ENCODE measurements at regions not wholly inside any gene's neighbourhood (a gene's known extent, or its start where the extent isn't known, plus 50 kb on each side); places are given as distances from the start of the nearest gene placed in this dataset.

DNA sequence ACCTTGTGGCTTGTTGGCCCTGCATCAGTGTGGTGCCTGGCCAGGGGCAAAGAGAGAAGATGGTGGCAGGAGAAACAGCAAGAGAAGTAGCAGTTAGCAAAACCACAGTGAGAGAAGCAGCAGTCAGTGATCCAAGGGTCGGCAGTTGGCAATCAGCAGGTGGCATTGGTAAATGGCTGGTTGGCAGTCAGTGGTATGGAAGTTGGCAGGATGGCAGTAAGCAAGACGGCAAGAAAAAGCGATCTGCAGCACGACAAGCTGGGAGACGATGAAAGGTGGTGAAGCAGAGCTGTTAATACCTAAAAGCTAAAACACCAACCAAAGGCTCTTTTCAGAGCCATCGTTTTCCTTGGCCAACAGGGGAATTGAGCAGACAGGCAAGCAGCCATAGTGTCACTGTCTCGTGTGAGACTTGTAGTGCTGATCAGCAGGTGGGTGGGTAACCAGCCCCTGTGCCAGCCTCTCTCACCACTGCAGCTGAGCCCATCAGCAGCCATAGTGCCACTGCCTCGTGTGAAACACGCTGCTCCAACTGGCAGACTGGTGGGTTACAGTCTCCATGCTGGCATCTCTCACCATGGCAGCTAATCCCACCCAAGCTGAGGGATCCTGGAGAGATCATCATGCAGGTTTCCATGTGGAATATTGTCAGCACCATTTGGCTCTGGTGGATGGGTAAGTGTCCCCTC is 2078.4 kb downstream of the PCDH7 start:
- DNase-seq (ENCODE audit: low read depth, low spot score), result no peak

GRCh38 chr4:32824336-32824735 is 2104.2 kb downstream of the PCDH7 start:
- DNase-seq (ENCODE audit: low read depth, low spot score), result no peak

DNA sequence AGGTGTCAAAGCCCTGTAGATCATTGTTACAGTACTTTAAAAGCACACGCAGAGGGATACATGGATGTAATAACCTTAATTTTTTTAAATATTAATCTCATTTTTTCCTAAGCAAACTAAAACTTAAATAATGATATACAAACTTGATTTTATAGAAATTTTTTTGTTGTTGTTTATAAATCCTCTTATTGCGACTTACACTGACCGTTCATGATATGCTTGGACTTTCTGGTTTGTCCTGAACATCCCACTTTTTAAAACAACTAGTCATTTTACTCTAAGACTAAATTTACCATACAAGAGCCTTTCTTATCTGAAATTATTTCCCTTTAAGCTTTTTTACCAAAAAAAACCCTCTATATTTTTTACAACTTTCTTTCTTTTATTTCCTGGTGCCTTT is 2106.0 kb downstream of the PCDH7 start:
- DNase-seq (ENCODE audit: low read depth, low spot score), result no peak

GRCh38 chr4:32830160-32830559 is 2110.0 kb downstream of the PCDH7 start:
- DNase-seq (ENCODE audit: low read depth, low spot score), result no peak

GRCh38 chr4:32831104-32831503 is 2110.9 kb downstream of the PCDH7 start:
- DNase-seq (ENCODE audit: low read depth, low spot score), result no peak

GRCh38 chr4:32840461-32841189 is 2120.5 kb downstream of the PCDH7 start:
- DNase-seq (ENCODE audit: low read depth, low spot score), result no peak

DNA sequence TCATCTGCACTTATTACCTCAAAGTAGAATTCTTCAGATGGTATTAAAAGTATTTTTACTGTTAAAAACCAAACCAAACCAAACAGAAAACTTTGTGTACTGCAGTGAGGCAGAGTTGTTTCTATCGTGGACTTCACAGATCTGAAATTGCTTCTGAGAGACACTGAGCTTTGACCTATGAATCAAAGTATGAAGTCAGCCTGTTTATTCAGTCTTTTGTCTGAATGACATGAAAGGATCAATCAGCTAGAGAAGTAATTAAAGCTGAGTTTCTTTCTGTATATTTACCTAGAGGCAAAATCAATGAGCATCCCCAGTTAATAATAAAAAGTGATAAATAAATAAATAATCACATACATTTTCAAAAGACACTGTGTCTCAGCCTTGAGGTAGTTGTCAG is 2121.0 kb downstream of the PCDH7 start:
- DNase-seq (ENCODE audit: low read depth, low spot score), result no peak

DNA sequence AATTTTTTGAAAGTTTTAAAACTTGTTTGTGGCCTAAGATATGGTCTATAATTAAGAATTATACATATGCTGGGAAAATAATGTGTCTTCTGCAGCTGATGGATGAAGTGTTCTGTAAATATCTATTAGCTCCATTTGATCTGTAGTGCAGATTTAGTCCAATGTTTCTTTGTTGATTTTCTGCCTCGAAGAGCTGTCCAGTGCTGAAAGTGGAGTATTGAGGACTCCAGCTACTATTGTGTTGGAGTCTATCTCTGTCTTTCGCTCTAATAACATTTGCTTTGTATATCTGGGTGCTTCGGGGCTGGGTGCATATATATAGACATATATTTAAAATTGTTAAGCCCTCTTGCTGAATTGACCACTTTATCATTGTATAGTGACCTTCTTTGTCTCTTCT is 2127.3 kb downstream of the PCDH7 start:
- DNase-seq (ENCODE audit: low read depth, low spot score), result no peak

- no peak for DNase-seq (ENCODE audit: low read depth, low spot score)
These were observed 2135.5 kb downstream of the PCDH7 start for GRCh38 chr4:32855622-32856021.

DNA sequence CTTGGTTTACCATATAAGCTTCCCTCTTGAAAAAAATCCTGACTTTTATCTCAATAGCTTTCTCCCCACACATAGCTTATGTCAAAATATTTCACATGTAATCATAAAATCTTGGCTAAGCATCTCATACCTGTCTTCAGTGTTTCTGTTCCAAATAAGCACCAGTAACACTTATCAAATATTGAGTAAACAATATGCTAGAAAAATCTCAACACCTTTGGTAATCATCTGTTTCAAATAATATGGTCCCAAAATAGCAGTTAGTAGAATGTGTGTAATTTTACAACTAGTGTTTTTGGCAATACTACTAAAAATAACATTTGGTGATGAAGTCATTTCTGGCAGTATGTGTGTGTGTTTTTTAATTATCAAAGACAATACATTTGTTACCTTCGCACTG is 2138.2 kb downstream of the PCDH7 start:
- DNase-seq (ENCODE audit: low read depth, low spot score), result no peak

- no peak for DNase-seq (ENCODE audit: low read depth, low spot score)
These were observed 2138.8 kb downstream of the PCDH7 start for GRCh38 chr4:32858971-32859370.

GRCh38 chr4:32864713-32865351 is 2144.7 kb downstream of the PCDH7 start:
- no peak for DNase-seq (ENCODE audit: low read depth, low spot score)

GRCh38 chr4:32876546-32876945 is 2156.4 kb downstream of the PCDH7 start:
- DNase-seq (ENCODE audit: low read depth, low spot score), result no peak

DNA sequence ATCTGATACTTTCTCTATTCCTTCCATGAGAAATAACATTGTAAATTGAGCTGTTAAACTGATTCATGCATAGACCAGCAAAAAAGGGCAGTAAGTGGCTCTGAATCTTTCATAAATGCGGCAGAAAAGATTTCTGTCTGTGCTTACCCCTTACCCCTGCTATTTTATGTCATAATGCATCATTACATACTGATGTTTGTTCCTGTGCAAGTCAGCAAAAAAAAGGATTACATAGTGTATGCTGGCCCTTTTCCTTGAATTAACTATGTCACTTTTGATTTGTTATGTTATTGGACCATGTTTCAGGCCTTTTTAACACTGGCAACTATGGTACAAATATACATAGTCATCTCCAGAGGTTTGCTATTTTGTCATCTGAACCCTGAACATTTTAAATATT is 2159.7 kb downstream of the PCDH7 start:
- DNase-seq (ENCODE audit: low read depth, low spot score), result no peak

GRCh38 chr4:32884198-32884597 is 2164.0 kb downstream of the PCDH7 start:
- DNase-seq (ENCODE audit: low read depth, low spot score), result no peak

- no peak for DNase-seq (ENCODE audit: low read depth, low spot score)
These were observed 2170.2 kb downstream of the PCDH7 start for GRCh38 chr4:32890398-32890797.

GRCh38 chr4:32909053-32909452 is 2188.9 kb downstream of the PCDH7 start:
- no peak for DNase-seq (ENCODE audit: low read depth, low spot score)

- no peak for DNase-seq (ENCODE audit: low read depth, low spot score)
These were observed 2189.6 kb downstream of the PCDH7 start for GRCh38 chr4:32909736-32910135.

GRCh38 chr4:32917586-32917985 is 2197.4 kb downstream of the PCDH7 start:
- no peak for DNase-seq (ENCODE audit: low read depth, low spot score)

GRCh38 chr4:32929796-32930699 is 2209.9 kb downstream of the PCDH7 start:
- no peak for DNase-seq (ENCODE audit: low read depth, low spot score)

DNA sequence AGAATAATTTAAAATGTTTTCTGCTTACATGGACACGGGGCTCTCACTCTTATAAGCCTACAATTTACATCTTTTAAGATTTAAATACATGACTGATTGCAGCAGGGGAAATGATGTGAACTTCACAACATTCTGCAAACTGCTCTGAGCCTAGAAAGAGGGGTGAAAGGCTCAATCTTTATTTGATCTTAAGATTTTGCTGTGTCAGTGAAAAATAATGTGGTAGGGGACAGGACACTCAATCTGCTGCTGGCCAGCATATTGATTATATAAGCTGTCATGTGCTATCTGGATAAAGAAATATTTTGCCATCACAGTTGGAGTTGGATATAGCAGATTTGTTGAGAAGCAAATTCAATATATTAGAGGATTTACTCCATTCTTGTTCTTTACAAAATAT is 2210.5 kb downstream of the PCDH7 start:
- DNase-seq (ENCODE audit: low read depth, low spot score), result no peak

DNA sequence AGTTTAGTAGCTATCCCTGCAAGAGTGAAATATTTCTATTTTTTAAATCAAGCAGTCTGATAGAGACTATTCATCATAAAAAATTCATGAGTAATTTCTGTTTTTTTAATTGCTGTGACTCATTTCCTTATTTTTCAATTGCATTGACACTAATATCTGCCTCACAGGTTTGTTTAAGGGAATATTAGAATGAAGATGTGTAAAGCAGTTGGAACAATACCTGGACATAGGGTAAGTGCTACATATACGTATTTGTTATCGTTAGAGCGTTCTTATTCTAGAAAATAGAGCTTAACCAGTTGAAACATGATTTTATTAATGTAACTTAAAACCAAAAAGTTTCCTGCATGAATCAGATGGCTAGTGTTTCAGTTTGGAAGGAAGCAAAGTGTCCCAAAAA is 2211.3 kb downstream of the PCDH7 start:
- no peak for DNase-seq (ENCODE audit: low read depth, low spot score)
